IMR-90 (cell line): ENCODE measurements at regions not wholly inside any gene's neighbourhood (a gene's known extent, or its start where the extent isn't known, plus 50 kb on each side); places are given as distances from the start of the nearest gene placed in this dataset.

Source experiments
- ATAC-seq: fragments of 200-7000 bp; cut with Tn5 transposase; 2 replicates; pipeline ENCODE4 v1.9.1; 2020; ENCODE audit warnings: low read depth, mild to moderate bottlenecking, moderate library complexity
- BruUV-seq: library from RNA; stranded (reverse); fragments of 400-500 nt; replicated peaks from 2 replicates; lab custom pipeline; 2021; lab: Mats Ljungman, UMichigan
- CTCF ChIA-PET: fragments of 300-600 bp; formaldehyde crosslinking; extraction: SDS; loops from one replicate; lab custom pipeline; 2021; ENCODE audit warnings: antibody characterized with exemption; lab: Yijun Ruan, JAX
- POLR2A ChIA-PET: fragments of 300-600 bp; sonication (Branson Sonifier 250); formaldehyde crosslinking; loops from one replicate; lab custom pipeline; 2022; ENCODE audit warnings: antibody characterized with exemption; ENCODE audit not compliant: unreplicated experiment; lab: Charles Lee
- DNase-seq: peaks from one replicate; pipeline ENCODE4 v3.0.0; 2013
- H2AFZ ChIP-seq: replicated peaks from 2 replicates; pipeline ENCODE3; 2013; ENCODE audit warnings: low read length, mild to moderate bottlenecking; ENCODE audit not compliant: poor library complexity
- H2AK5ac ChIP-seq: 2 replicates; pipeline ENCODE4 v1.6.1; 2013; ENCODE audit warnings: low read depth, low read length, inconsistent platforms
- H2AK9ac ChIP-seq: replicated peaks from 2 replicates; pipeline ENCODE3; 2013; ENCODE audit warnings: mild to moderate bottlenecking, low read depth, low read length, moderate library complexity; ENCODE audit not compliant: poor library complexity
- H2BK120ac ChIP-seq: 2 replicates; pipeline ENCODE4 v1.6.1; 2013; ENCODE audit warnings: low read depth, low read length, inconsistent platforms
- H2BK15ac ChIP-seq: 3 replicates; pipeline ENCODE4 v1.6.1; 2013; ENCODE audit warnings: low read depth, low read length, inconsistent platforms
- H2BK20ac ChIP-seq: 2 replicates; pipeline ENCODE4 v1.6.1; 2013; ENCODE audit warnings: low read depth, mild to moderate bottlenecking, inconsistent platforms, low read length, moderate library complexity
- H2BK5ac ChIP-seq: 2 replicates; pipeline ENCODE4 v1.6.1; 2013; ENCODE audit warnings: mild to moderate bottlenecking, low read depth, low read length, inconsistent platforms; ENCODE audit not compliant: poor library complexity, severe bottlenecking
- H3K14ac ChIP-seq: replicated peaks from 2 replicates; pipeline ENCODE4 v1.6.1; 2013; ENCODE audit warnings: low read depth, low read length, inconsistent platforms
- H3K18ac ChIP-seq: 2 replicates; pipeline ENCODE4 v1.6.1; 2013; ENCODE audit warnings: low read depth, low read length, control low read depth
- H3K23ac ChIP-seq: 2 replicates; pipeline ENCODE4 v1.6.1; 2013; ENCODE audit warnings: low read depth, low read length, inconsistent platforms
- H3K27ac ChIP-seq: 2 replicates; pipeline ENCODE4 v1.5.1; 2013; ENCODE audit warnings: mild to moderate bottlenecking, control low read depth, low read length; ENCODE audit not compliant: insufficient read depth
- H3K27me3 ChIP-seq: 2 replicates; pipeline ENCODE4 v1.6.1; 2013; ENCODE audit warnings: low read length; ENCODE audit not compliant: control insufficient read depth, insufficient read depth
- H3K36me3 ChIP-seq: 2 replicates; pipeline ENCODE4 v1.6.1; 2013; ENCODE audit warnings: low read length, mixed read lengths; ENCODE audit not compliant: control insufficient read depth, insufficient read depth
- H3K4ac ChIP-seq: 2 replicates; pipeline ENCODE4 v1.6.1; 2013; ENCODE audit warnings: low read depth, low read length, inconsistent platforms
- H3K4me1 ChIP-seq: 2 replicates; pipeline ENCODE4 v1.6.1; 2013; ENCODE audit warnings: low read length, mixed read lengths; ENCODE audit not compliant: control insufficient read depth, insufficient read depth
- H3K4me2 ChIP-seq: 2 replicates; pipeline ENCODE4 v1.6.1; 2013; ENCODE audit warnings: low read depth, mild to moderate bottlenecking, control low read depth, low read length, moderate library complexity
- H3K4me3 ChIP-seq: 2 replicates; pipeline ENCODE4 v1.5.1; 2013; ENCODE audit warnings: low read depth, mild to moderate bottlenecking, control low read depth, low read length, moderate library complexity; ENCODE audit not compliant: insufficient read depth
- H3K56ac ChIP-seq: 2 replicates; pipeline ENCODE4 v1.6.1; 2013; ENCODE audit warnings: low read length, inconsistent platforms; ENCODE audit not compliant: insufficient read depth; ENCODE audit errors: extremely low read depth
- H3K79me1 ChIP-seq, 2 experiments: 2 replicates each; pipeline ENCODE4 v1.6.1; 2013; ENCODE audit warnings: low read length in 2 of 2, inconsistent platforms in 1 of 2, low read depth in 1 of 2
- H3K9ac ChIP-seq: 2 replicates; pipeline ENCODE4 v1.6.1; 2013; ENCODE audit warnings: low read depth, low read length, control low read depth
- H3K9me1 ChIP-seq: 2 replicates; pipeline ENCODE4 v1.6.1; 2013; ENCODE audit warnings: low read length, inconsistent platforms; ENCODE audit not compliant: insufficient read depth
- H3K9me3 ChIP-seq: 2 replicates; pipeline ENCODE4 v1.6.1; 2013; ENCODE audit warnings: low read length; ENCODE audit not compliant: control insufficient read depth, insufficient read depth
- H4K20me1 ChIP-seq: 2 replicates; pipeline ENCODE4 v1.6.1; 2013; ENCODE audit warnings: low read length, inconsistent platforms; ENCODE audit not compliant: insufficient read depth
- H4K5ac ChIP-seq: 2 replicates; pipeline ENCODE4 v1.6.1; 2013; ENCODE audit warnings: mild to moderate bottlenecking, low read depth, low read length, control low read depth
- H4K8ac ChIP-seq, 2 experiments: 2 replicates each; pipeline ENCODE4 v1.6.1; 2013; ENCODE audit warnings: low read depth in 2 of 2, low read length in 2 of 2, control low read depth in 1 of 2, inconsistent platforms in 1 of 2
- H4K91ac ChIP-seq: 2 replicates; pipeline ENCODE4 v1.6.1; 2013; ENCODE audit warnings: low read depth, low read length, inconsistent platforms; ENCODE audit not compliant: insufficient read depth
- BHLHE40 ChIP-seq: fragments of 150-350 bp; IDR thresholded peaks from 2 replicates; pipeline ENCODE4 v1.6.1; 2016; ENCODE audit warnings: mild to moderate bottlenecking, low read depth, low read length
- CEBPB ChIP-seq: IDR thresholded peaks from 2 replicates; pipeline ENCODE4 v1.6.1; 2012; ENCODE audit warnings: low read depth, low read length, improper control_type of control experiment
- CHD1 ChIP-seq: IDR thresholded peaks from 2 replicates; pipeline ENCODE4 v1.6.1; 2012; ENCODE audit warnings: low read depth, low read length, improper control_type of control experiment
- FOS ChIP-seq: fragments of 150-350 bp; IDR thresholded peaks from 2 replicates; pipeline ENCODE4 v1.6.1; 2016; ENCODE audit warnings: low read depth, low read length
- MAFK ChIP-seq: IDR thresholded peaks from 2 replicates; pipeline ENCODE4 v1.6.1; 2012; ENCODE audit warnings: low read depth, low read length, improper control_type of control experiment
- MAZ ChIP-seq: IDR thresholded peaks from 2 replicates; pipeline ENCODE4 v1.6.1; 2012; ENCODE audit warnings: low read depth, mild to moderate bottlenecking, low read length, improper control_type of control experiment, moderate library complexity, borderline replicate concordance
- MXI1 ChIP-seq: IDR thresholded peaks from 2 replicates; pipeline ENCODE4 v1.6.1; 2012; ENCODE audit warnings: low read depth, mild to moderate bottlenecking, low read length, moderate library complexity, borderline replicate concordance
- NFE2L2 ChIP-seq: fragments of 150-350 bp; IDR thresholded peaks from 2 replicates; pipeline ENCODE4 v1.6.1; 2016; ENCODE audit warnings: low read depth, mild to moderate bottlenecking, low read length
- POLR2A ChIP-seq: IDR thresholded peaks from 2 replicates; pipeline ENCODE4 v1.6.1; 2012; ENCODE audit warnings: mild to moderate bottlenecking, low read depth, low read length
- RAD21 ChIP-seq: IDR thresholded peaks from 2 replicates; pipeline ENCODE4 v1.6.1; 2012; ENCODE audit warnings: low read length, improper control_type of control experiment
- RFX5 ChIP-seq: IDR thresholded peaks from 2 replicates; pipeline ENCODE4 v1.8.0; 2012; ENCODE audit warnings: low read depth, mild to moderate bottlenecking, low read length, moderate library complexity
- SMC3 ChIP-seq: fragments of 150-350 bp; IDR thresholded peaks from 2 replicates; pipeline ENCODE4 v1.6.1; 2016; ENCODE audit warnings: low read depth, mild to moderate bottlenecking, antibody characterized with exemption, low read length, moderate library complexity
- USF2 ChIP-seq: fragments of 150-350 bp; IDR thresholded peaks from 2 replicates; pipeline ENCODE4 v1.6.1; 2017; ENCODE audit warnings: mild to moderate bottlenecking, antibody characterized with exemption, low read length, low read depth
- WGBS, 2 experiments: methylation state at CpG; one replicate each; pipeline versions ENCODE4 v1.1.5 to v1.1.7; 2013; ENCODE audit warnings: missing lambda C conversion rate in 2 of 2; ENCODE audit not compliant: insufficient read length in 1 of 2; ENCODE audit errors: extremely low coverage in 2 of 2; 5-methylcytosine and 5-hydroxymethylcytosine counted together
- dilution Hi-C: fragments of 300-500 bp; cut with HindIII; formaldehyde crosslinking; loops from one replicate; pipeline ENCODE4 v1.14.3; 2018; ENCODE audit warnings: low sequenced_read_pairs; ENCODE audit not compliant: unreplicated experiment
- in situ Hi-C: fragments of 300-500 bp; cut with MboI; formaldehyde crosslinking; loops from 3 replicates; pipeline ENCODE4 v1.14.3; 2019; ENCODE audit warnings: low sequenced_read_pairs, inconsistent platforms, mixed read lengths
- intact Hi-C: fragments of 100-400 bp; cut with micrococcal nuclease; formaldehyde crosslinking; loops from 2 replicates; pipeline ENCODE4 v1.10.0; 2022
- TF ChIP-seq, protein P1 (sequence below): fragments of 150-350 bp; IDR thresholded peaks from 2 replicates; pipeline ENCODE4 v1.6.1; 2016; ENCODE audit warnings: low read depth, mild to moderate bottlenecking, low read length, moderate library complexity, borderline replicate concordance

- no peaks in the 10 kb centered on the region for H3K36me3 ChIP-seq
- CTCF ChIA-PET = no interaction called here
- no peak overlapping the region for H2BK20ac ChIP-seq
- H2AFZ ChIP-seq = no peak overlapping the region
- no TSS peak for BruUV-seq
- H2BK15ac ChIP-seq = no peak overlapping the region
- no peak overlapping the region for H4K8ac ChIP-seq
- in situ Hi-C loops = no loop called here
- POLR2A ChIA-PET = no interaction called here
- no peaks in the 10 kb centered on the region; the same call in 1 of the 2 replicates for H3K4me1 ChIP-seq
- H3K27me3 ChIP-seq = no peaks in the 10 kb centered on the region
- H3K9ac ChIP-seq = no peak overlapping the region
- H3K4ac ChIP-seq = no peak overlapping the region
- no peak overlapping the region for H4K5ac ChIP-seq
- no peak overlapping the region for H3K4me2 ChIP-seq
- no peak overlapping the region for H3K56ac ChIP-seq
- intact Hi-C loops = no loop called here
- no peak overlapping the region for H2BK5ac ChIP-seq
- H3K79me1 ChIP-seq = no peaks in the 10 kb centered on the region
- H3K4me3 ChIP-seq = no peak overlapping the region
- no peak overlapping the region for H3K27ac ChIP-seq
- no peak overlapping the region for H3K23ac ChIP-seq
- dilution Hi-C loops = no loop called here
- H3K18ac ChIP-seq = no peak overlapping the region
- no CpG with 5 or more reads among the region's 1 CpG for WGBS, 2 experiments
- no peak overlapping the region for H2AK5ac ChIP-seq
- H2BK120ac ChIP-seq = no peak overlapping the region
- no peaks in the 10 kb centered on the region for H3K9me3 ChIP-seq
- H3K9me1 ChIP-seq = no peaks in the 10 kb centered on the region
- ATAC-seq = no peak
- H2AK9ac ChIP-seq = no peak overlapping the region
- no peak overlapping the region for H3K14ac ChIP-seq
- TF ChIP-seq RFX5 (no peak), BHLHE40 (no peak), MXI1 (no peak), MAZ (no peak), USF2 (no peak), POLR2A (no peak), CHD1 (no peak), NFE2L2 (no peak), SMC3 (no peak), FOS (no peak), CEBPB (no peak), RAD21 (no peak), MAFK (no peak)
- TF ChIP-seq, protein P1, sequence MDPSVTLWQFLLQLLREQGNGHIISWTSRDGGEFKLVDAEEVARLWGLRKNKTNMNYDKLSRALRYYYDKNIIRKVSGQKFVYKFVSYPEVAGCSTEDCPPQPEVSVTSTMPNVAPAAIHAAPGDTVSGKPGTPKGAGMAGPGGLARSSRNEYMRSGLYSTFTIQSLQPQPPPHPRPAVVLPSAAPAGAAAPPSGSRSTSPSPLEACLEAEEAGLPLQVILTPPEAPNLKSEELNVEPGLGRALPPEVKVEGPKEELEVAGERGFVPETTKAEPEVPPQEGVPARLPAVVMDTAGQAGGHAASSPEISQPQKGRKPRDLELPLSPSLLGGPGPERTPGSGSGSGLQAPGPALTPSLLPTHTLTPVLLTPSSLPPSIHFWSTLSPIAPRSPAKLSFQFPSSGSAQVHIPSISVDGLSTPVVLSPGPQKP = no peak
- H4K91ac ChIP-seq = no peak overlapping the region
- H4K20me1 ChIP-seq = no peaks in the 10 kb centered on the region
- no peak for DNase-seq
Measured at GRCh38 chr2:61770298-61770697, 83.6 kb downstream of the FAM161A start.
